HG02884 (cell line): ENCODE measurements at regions not wholly inside any gene's neighbourhood (a gene's known extent, or its start where the extent isn't known, plus 50 kb on each side); places are given as distances from the start of the nearest gene placed in this dataset.
"Not testable (repeated sequence)": the region's sequence is repeated elsewhere in the genome, so short reads cannot be mapped to it uniquely, and the experiment has no call there.

ENCODE experiments used
- ATAC-seq: cut with Tn5 transposase; IDR thresholded peaks from one replicate; pipeline ENCODE4 v1.9.1; 2021; ENCODE audit warnings: mild to moderate bottlenecking, moderate library complexity; ENCODE audit not compliant: unreplicated experiment

DNA sequence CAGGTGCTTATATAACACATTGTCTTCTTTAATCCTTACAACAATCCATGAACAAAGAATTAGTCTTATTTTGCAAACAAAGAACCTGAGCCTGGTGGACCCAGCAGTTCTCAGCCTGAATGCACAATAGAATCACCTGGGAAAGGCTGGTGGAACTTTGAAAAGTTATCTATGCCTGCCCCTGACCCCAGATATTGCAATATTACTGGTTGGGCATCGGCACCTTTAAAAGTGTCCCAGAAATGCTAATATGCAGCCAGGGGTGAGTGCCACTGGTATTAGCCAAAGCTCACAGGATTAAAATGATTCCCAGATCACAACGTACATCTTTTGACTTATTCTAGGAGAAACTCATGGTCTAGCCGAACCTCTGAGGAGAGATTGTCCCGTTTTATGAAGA lies 268.8 kb downstream of the KLF5 start:
- no peak for ATAC-seq

- ATAC-seq: no peak
Observed at GRCh38 chr13:73325723-73326558, 267.1 kb downstream of the KLF5 start.

- ATAC-seq: no peak
Observed at GRCh38 chr13:73324842-73325722, 266.3 kb downstream of the KLF5 start.

DNA sequence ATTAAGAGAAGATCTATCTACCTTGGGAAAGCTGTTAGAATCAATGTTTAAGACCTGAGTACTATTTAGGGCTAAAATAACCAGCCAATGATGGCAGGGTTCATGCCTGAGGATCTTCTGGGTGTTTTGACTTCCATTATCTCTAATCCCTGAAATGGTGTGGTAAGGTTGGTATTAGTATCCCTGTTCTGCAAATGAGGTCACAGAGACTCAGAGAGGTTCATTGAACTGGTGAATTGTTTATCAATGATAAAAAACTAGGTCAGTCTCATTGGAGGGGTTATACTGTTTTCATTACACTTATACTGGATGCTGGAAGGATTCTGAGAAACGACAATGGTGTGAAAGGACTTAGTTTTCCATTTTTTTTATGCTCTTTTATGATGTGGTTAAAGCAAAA lies 264.8 kb downstream of the KLF5 start:
- ATAC-seq: no peak

DNA sequence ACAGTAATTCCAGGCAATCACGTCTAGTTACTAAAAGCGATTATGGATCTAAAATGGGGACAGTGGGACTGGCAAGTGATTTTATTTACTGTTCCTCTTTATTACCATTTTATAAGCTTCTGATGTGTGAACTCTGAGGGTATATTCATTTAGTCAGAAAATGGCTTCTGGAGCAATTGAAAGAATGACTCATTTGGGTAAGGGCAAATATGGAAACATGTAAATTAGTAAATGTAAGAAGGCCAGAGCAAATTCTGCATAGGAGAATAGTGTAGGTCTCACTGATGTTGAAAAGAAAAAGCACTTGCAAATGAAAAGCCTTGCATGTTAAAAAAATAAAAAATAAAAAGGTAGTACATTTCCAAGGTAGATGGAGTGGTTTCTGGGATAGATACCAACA lies 262.2 kb downstream of the KLF5 start:
- peak; percentile 65 for ATAC-seq

DNA sequence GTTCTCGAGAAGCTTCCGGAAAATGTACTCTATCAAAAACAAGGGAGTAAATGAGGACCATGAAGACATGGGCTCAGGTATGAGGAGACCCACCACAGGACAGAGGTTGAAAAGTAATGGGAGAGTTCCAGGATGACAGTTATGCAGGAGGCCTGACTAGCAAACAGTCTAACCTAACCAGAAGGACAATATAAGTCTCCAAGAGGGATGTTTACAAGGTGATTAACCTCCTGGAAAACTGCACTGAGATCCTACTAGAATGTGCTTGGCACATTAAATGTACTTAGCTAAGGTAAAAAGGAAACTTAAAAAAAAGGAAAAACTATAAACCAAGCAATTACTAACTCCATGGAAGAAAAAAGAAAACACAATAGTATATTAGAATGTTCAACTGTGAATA lies 258.3 kb downstream of the KLF5 start:
- ATAC-seq: no peak

GRCh38 chr13:73310366-73310765 lies 251.6 kb downstream of the KLF5 start:
- no peak for ATAC-seq

GRCh38 chr13:73307481-73307880 lies 248.7 kb downstream of the KLF5 start:
- no peak for ATAC-seq

DNA sequence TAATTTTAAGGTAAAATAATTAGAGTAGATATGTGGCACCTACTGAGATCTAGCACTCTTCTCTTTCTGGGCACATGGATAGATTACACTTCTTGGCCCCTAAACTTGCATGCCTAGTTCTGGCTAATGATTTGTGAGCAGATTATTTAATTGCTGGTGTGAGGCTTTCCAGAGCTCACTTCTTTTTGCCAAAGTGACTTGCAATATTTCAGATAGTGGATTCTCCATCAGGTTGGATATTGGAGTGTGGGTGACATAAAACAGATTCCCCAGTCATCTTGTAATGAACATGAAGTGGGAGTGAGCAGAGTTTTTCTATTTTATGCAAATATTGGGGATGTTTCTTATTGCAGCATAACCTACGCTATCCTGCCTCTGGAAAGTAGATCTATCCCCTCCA lies 247.9 kb downstream of the KLF5 start:
- ATAC-seq: no peak

GRCh38 chr13:73304442-73304841 lies 245.6 kb downstream of the KLF5 start:
- no peak for ATAC-seq

GRCh38 chr13:73303851-73304250 lies 245.0 kb downstream of the KLF5 start:
- no peak for ATAC-seq

- ATAC-seq: not testable (repeated sequence)
Observed at GRCh38 chr13:73301622-73302021, 242.8 kb downstream of the KLF5 start.

DNA sequence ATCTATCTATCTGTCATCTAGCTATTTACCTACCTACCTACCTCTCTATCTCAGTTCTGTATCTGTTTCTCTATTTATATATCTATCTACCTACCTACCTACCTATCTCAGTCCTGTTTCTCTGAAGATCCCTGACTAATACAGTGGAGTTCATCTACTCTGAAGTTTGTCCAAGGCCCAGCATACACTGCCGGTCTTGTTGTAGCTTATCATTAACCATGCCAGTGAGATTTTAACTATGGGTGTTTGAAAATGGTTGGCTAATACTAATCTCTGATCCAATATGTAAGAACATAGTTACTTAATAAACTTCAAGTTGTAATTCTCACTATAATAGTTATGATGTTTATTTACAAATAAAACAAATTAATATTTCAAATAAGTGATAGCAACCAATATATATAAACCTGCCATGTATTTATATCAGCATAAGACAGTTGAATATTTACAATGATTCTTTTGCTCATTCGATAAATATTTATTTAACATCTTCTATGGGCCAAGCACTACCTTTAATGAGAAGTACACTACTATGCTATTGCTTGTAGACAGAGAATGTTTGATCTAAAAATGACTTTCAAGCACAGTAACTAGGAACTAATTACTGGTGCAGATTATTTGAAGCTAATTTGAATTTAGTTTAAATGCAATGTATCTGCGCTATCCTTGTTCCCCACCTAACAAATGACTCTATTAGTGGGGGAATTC lies 242.1 kb downstream of the KLF5 start:
- no peak for ATAC-seq

DNA sequence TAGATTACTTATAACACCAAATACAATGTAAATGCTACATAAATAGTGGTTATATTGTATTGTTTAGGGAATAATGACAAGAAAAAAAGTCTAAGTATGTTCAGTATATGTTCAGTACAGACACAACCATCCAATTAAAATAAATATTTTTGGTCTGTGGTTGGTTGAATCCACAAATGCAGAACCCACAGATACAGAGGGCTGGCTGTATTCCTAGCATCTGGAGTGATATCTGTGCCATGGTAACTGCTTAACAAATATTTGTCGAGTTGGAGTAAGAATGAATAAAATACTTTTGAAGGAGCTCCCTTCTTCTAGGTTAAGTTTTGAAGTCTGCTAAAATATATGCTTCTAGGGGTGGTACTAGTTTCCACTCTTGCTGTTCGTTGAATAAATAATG lies 241.0 kb downstream of the KLF5 start:
- no peak for ATAC-seq

DNA sequence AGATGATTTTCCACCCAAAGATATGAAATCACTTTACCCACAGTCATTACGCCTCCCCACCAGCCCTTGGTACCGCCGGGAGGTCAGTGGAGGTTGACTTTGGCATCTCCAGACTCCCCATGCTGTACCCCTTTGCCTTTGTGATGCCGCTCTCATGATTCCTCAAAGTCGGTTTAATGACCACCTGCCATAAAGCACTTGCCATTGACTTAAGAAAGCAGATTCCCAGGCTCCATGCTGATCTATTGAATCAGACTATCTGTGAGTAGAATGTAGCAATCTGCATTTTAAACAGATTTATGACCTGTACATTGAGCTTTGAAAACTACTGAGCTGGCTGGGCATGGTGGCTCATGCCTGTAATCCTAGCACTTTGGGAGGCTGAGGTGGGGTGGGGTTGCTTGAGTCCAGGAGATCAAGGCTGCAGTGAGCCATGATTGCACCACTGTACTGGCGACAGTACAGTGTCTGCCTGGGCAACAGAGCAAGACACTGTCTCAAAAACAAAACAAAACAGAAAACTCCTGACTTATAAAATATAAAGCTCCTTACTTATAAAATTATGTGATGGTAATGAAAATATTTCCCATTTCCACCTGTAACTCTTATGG lies 235.2 kb downstream of the KLF5 start:
- no peak for ATAC-seq

DNA sequence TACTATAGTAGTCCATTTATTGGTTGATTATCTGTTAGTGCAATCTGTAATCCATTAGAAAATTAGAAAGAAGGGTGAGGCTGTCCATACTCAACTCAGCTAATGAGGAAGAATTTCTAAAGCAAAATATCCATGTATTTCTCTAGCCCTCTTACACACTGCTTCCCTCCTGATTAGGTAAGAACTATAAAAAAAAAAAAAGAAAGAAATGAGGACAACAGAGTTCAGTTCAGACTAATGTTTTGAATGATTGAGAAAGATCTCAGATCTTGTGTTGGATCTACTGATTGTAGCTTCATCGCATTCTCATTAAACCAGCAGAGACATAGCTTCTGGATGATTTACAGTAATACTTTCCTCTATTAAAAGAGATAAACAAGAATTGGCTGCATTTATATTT lies 233.3 kb downstream of the KLF5 start:
- ATAC-seq: no peak

GRCh38 chr13:73290844-73291243 lies 232.0 kb downstream of the KLF5 start:
- no peak for ATAC-seq

GRCh38 chr13:73288596-73288995 lies 229.8 kb downstream of the KLF5 start:
- ATAC-seq: no peak

- no peak for ATAC-seq
Observed at GRCh38 chr13:73287831-73288230, 229.0 kb downstream of the KLF5 start.

- no peak for ATAC-seq
Observed at GRCh38 chr13:73286942-73287620, 228.3 kb downstream of the KLF5 start.
